ENCODE measurements at regions not wholly inside any gene's neighbourhood (a gene's known extent, or its start where the extent isn't known, plus 50 kb on each side); places are given as distances from the start of the nearest gene placed in this dataset.

- peaks cover 22% of the 10 kb centered on the region; the same call in 1 of the 2 replicates for H3K9me3 ChIP-seq (ENCODE audit: low read length)
- 25% methylated on average over 1 of the region's 1 CpG for WGBS (ENCODE audit: low lambda C conversion rate)
- no TSS peak for BruUV-seq (replicated peaks)
- H3K27me3 ChIP-seq (ENCODE audit: control insufficient read depth in 1 of 2, insufficient read depth in 2 of 2, low read length in 2 of 2) = no peaks in the 10 kb centered on the region
- no peak overlapping the region for H2AFZ ChIP-seq (ENCODE audit: low read length)
- H3K9ac ChIP-seq (ENCODE audit: insufficient read depth, low read depth, low read length) = no peak overlapping the region
- in situ Hi-C loops (cut with HindIII; ENCODE audit: extremely low pct_ligation_motif_present, low pct_unique_long_range_greater_than_20kb) = no loop called here
- CTCF ChIA-PET (ENCODE audit: low intra/inter-chr PET ratio, low total read pairs) = no interaction called here
- no peaks in the 10 kb centered on the region for H3K79me2 ChIP-seq (ENCODE audit: insufficient read depth, low read length)
- DNase-seq (ENCODE audit: low spot score) (no peak), ATAC-seq (no peak), FAIRE-seq (no peak)
- no peaks in the 10 kb centered on the region for H3K36me3 ChIP-seq (replicated peaks in 1 of 2; ENCODE audit: control insufficient read depth in 1 of 2, insufficient read depth in 2 of 2, low read length in 2 of 2)
- H3K4me2 ChIP-seq (ENCODE audit: low read depth, low read length) = no peak overlapping the region
- no peak overlapping the region for H3K4me3 ChIP-seq (replicated peaks in 1 of 3; ENCODE audit: insufficient read depth in 1 of 3, low read depth in 2 of 3, low read length in 3 of 3)
- H3K27ac ChIP-seq (ENCODE audit: extremely low read length, insufficient read depth, low read length) = no peak overlapping the region
- intact Hi-C loops (cut with micrococcal nuclease; ENCODE audit: unreplicated experiment) = no loop called here
- POLR2A ChIA-PET = no interaction called here
- no peaks in the 10 kb centered on the region for H4K20me1 ChIP-seq (ENCODE audit: insufficient read depth, low read length)
- H3K4me1 ChIP-seq (ENCODE audit: insufficient read depth, low read length) = no peaks in the 10 kb centered on the region
- TF ChIP-seq RBM39 (IDR thresholded peaks at IDR 0.05; ENCODE audit: low read depth, low read length, poor library complexity, severe bottlenecking) (no peak), ZNF318 (CRISPR knock-in tag; IDR thresholded peaks at IDR 0.05) (no peak), AKAP8 (CRISPR knock-in tag; IDR thresholded peaks at IDR 0.05) (no peak), ZNF432 (CRISPR knock-in tag; IDR thresholded peaks at IDR 0.05; ENCODE audit: borderline replicate concordance) (no peak), KLF15 (CRISPR knock-in tag; IDR thresholded peaks at IDR 0.05; ENCODE audit: borderline replicate concordance) (no peak), NCOR1 (IDR thresholded peaks at IDR 0.05; ENCODE audit: borderline replicate concordance, low read length) (no peak), ZFAT (CRISPR knock-in tag; conservative IDR thresholded peaks at IDR 0.05) (no peak)
- TF ChIP-seq, protein P1, sequence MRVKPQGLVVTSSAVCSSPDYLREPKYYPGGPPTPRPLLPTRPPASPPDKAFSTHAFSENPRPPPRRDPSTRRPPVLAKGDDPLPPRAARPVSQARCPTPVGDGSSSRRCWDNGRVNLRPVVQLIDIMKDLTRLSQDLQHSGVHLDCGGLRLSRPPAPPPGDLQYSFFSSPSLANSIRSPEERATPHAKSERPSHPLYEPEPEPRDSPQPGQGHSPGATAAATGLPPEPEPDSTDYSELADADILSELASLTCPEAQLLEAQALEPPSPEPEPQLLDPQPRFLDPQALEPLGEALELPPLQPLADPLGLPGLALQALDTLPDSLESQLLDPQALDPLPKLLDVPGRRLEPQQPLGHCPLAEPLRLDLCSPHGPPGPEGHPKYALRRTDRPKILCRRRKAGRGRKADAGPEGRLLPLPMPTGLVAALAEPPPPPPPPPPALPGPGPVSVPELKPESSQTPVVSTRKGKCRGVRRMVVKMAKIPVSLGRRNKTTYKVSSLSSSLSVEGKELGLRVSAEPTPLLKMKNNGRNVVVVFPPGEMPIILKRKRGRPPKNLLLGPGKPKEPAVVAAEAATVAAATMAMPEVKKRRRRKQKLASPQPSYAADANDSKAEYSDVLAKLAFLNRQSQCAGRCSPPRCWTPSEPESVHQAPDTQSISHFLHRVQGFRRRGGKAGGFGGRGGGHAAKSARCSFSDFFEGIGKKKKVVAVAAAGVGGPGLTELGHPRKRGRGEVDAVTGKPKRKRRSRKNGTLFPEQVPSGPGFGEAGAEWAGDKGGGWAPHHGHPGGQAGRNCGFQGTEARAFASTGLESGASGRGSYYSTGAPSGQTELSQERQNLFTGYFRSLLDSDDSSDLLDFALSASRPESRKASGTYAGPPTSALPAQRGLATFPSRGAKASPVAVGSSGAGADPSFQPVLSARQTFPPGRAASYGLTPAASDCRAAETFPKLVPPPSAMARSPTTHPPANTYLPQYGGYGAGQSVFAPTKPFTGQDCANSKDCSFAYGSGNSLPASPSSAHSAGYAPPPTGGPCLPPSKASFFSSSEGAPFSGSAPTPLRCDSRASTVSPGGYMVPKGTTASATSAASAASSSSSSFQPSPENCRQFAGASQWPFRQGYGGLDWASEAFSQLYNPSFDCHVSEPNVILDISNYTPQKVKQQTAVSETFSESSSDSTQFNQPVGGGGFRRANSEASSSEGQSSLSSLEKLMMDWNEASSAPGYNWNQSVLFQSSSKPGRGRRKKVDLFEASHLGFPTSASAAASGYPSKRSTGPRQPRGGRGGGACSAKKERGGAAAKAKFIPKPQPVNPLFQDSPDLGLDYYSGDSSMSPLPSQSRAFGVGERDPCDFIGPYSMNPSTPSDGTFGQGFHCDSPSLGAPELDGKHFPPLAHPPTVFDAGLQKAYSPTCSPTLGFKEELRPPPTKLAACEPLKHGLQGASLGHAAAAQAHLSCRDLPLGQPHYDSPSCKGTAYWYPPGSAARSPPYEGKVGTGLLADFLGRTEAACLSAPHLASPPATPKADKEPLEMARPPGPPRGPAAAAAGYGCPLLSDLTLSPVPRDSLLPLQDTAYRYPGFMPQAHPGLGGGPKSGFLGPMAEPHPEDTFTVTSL (CRISPR knock-in tag; IDR thresholded peaks at IDR 0.05; ENCODE audit: borderline replicate concordance) = no peak
- TF ChIP-seq, protein P2, sequence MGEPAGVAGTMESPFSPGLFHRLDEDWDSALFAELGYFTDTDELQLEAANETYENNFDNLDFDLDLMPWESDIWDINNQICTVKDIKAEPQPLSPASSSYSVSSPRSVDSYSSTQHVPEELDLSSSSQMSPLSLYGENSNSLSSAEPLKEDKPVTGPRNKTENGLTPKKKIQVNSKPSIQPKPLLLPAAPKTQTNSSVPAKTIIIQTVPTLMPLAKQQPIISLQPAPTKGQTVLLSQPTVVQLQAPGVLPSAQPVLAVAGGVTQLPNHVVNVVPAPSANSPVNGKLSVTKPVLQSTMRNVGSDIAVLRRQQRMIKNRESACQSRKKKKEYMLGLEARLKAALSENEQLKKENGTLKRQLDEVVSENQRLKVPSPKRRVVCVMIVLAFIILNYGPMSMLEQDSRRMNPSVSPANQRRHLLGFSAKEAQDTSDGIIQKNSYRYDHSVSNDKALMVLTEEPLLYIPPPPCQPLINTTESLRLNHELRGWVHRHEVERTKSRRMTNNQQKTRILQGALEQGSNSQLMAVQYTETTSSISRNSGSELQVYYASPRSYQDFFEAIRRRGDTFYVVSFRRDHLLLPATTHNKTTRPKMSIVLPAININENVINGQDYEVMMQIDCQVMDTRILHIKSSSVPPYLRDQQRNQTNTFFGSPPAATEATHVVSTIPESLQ (CRISPR knock-in tag; conservative IDR thresholded peaks at IDR 0.05) = no peak
These were observed 1848.3 kb upstream of the RAG2 start for GRCh38 chr11:38446336-38446735.

Measured in HepG2 (cell line).